Activated CD4-positive, CD25-positive, alpha-beta regulatory T cell treated with anti-CD3 and anti-CD28 coated beads, Interleukin-2, amount 50 U/mL, for 24 hours (primary cell): ENCODE measurements at regions not wholly inside any gene's neighbourhood (a gene's known extent, or its start where the extent isn't known, plus 50 kb on each side); places are given as distances from the start of the nearest gene placed in this dataset.
"Not testable (repeated sequence)": the region's sequence is repeated elsewhere in the genome, so short reads cannot be mapped to it uniquely, and the experiment has no call there.

Source experiments
- ATAC-seq, 2 donors: fragments of 150-1000 bp; cut with Tn5 transposase; one replicate each; pipeline ENCODE4 v1.10.0; 2021; ENCODE audit warnings: mild to moderate bottlenecking in 1 of 2, moderate library complexity in 1 of 2

DNA sequence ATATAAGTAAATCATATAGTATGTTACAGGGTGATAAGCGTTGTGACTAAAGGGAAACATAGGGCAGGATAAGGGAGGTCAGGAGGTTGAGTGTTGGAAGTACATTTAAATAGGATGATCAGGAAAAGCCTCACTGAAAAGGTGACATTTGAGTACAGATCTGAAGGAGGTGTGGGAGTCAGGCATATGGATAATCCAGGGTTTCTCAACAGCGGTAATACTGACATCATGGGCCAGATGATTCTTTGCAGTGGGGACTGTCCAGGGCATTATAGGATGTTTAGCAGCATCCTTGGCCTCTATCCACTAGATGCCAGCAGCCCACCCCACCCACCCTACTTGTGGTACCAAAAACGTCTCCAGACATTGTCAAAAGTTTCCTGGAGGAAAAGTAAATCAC, 292.6 kb upstream of the PREP start:
- no peak for ATAC-seq

DNA sequence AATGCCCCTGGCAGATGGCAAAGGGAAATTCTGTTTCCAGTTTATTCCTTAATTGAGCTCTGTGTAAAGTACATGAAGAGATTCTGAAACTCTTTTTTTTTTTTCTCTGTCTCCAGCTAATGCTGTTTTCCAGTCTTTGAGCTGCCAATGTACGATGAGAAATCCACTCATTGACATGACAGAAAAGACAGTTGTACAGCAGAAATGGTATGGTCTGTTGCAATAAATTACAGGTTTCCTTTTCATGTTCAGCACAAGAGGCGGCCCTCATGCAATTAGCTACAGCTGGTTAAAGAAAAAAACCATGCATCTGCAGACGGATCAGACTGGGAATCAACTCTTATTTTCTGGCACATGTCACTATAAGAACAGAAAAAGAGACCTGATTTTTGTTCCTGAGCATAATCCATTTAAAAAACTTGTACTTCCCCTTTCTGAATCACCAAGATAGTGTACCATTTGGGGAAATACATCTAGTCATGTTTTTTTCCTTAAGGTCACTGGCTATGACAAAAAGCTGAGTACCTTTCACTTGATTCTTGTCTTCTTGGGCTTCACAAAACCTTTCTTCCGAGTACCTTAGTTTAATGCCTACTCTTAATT, 289.8 kb upstream of the PREP start:
- no peak for ATAC-seq

DNA sequence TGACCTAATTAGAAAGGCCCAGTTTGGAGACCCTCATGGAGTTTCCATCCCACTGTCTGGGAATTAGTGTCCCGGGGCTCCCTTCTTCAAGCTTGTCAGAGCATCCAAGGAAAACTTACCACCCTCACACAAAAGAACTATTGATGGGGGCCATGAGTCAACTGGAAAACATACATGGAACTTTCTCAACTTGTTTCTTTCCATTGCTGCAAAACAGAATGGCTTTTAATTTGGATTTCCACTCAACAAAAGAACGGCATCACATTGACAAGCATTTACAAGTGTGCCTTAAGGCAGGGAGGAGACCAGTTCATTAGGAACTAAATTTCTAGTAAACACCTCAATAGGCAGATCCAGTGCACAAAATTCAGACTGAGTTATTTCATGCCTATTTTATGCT, 289.1 kb upstream of the PREP start:
- ATAC-seq, result no peak

DNA sequence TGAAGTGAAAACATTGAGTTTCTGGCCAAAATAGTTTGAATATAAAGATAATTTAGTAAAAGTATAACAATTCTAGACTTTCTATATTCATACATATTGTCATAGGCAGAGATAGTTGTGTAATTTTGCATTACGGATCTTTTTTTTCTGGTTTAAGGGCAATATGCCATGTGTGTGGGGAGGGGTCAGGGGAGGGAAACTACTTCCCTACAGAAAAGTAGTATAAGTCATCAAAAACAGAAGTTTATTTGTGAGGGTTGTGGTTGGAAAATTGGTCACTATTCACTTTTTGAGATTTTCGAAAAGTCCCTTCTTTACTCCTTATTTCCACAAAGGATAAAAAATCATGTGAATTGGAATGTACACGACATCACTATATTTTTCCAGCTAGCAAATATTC, 288.2 kb upstream of the PREP start:
- no peak for ATAC-seq

DNA sequence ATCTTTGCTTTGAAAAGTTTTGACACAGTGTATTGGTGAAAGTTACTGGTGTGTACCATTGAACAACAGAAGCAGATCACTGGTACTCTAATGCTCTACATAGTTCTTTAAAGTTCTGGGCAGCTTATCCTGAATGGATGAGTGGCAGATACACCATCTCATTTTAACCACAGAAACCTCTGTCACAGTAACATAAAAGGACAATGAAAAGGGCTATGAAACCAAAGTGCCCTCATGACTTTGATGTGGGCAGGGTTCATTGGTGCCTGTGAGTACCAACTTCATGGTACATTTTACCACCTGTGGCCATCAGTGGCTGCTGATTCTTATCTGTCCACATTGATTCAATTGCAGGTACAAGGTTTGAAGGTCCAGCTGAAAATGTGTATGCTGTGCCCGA, 285.7 kb upstream of the PREP start:
- ATAC-seq, result no peak

DNA sequence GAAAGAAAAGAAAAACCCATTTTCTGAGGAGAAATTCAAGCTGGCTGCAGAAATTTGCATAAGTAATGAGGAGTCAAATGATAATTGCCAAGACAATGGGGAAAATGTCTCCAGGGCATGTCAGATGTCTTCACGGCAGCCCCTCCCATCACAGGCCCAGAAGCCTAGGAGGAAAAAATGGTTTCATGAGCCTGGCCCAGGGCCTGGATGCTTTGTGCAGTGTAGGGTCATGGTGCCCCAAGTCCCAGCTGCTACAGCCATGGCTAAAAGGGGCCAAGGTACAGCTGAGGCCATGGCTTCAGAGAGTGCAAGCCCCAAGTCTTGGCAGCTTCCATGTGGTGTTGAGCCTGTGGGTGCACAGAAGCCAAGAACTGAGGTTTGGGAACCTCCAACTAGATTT, 283.9 kb upstream of the PREP start:
- not testable (repeated sequence) for ATAC-seq

DNA sequence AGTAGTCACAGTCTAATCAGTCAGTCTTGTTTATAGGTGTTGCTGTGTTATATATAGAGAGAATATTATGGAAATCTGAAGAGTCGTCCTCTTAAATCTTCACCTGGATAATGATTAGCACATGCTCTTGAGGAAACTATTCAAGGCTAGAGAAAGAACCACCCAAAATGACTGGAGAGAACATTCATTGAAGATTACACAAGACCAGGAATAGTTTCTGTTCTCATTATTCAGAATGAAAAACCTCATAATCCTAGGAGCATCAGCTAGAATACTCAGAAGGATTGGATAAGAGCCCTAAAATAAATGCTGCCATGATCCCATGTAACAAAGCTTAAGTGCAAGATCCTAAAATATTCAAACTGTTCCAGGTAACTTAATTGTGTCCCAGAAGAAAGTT, 278.2 kb upstream of the PREP start:
- no peak for ATAC-seq

DNA sequence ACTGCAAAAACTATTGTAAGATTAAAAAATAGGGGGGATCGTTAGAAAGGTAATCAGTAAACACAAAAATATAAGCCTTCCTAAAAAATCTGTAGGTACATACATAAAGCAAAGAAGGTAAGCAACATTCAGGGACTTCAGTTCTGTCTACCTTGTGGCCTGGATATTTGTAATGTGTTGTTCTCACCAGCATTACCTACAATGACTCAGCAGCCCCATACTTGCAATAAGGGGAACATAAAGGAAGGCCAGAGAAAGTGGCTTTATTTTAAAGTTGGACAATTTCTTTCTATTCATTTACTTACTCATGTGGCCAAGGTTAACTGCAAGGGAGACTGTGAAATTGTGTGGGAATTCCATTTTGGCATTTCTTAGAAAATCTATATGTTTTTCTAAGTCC, 277.2 kb upstream of the PREP start:
- ATAC-seq, result no peak

DNA sequence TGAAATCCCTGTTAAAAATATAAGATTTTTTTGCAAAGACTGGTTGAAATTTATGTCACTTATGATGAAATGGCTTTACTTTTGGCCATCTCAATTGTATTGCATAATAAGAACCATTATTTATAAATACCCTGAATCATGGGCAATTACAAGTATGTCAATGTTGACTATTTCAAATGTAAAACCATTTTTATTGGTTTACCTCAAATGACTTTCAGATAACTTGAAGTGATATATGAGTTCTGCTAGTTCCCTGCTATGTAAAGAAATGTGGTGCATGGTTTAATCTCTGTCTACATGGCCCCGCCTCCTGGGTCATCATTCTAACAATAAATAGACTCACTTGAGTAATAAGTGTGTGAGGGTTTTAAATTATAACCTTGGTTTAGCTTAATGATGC, 275.6 kb upstream of the PREP start:
- no peak for ATAC-seq

DNA sequence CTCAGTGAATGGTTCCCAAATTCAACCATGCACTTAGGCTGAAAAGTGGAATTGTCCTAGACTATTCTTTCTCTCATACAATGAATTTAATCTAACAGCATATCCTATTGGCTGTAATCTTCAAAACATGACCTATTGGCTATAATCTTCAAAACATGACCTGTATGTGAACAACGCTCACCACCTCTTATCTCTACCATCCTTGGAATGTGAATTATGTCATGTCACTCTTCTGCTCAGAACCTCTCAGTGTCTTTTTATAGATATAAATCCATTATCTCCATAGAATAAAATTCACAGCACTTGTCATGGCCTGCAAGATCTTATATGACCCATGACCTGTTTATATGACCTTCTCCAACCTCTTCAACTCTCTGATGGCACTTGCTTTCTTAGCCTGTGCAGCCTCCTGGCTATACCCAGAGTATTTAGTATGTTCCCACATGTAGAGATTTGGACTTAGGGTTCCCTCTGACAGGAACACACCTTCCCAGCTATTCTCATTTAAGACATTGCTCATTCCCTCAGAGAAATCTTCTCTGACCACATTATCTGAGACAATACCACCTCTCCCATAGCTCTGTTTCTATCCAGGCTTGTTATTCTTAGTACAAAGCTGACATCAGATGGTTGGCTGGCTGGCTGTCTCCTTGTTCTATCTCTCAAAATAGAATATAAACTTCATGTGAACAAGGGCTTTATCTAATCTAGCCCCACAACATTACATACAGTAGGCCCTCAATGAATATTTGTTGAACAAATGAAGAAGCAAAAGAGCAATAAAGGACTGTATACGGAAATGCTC, 275.0 kb upstream of the PREP start:
- no peak for ATAC-seq

DNA sequence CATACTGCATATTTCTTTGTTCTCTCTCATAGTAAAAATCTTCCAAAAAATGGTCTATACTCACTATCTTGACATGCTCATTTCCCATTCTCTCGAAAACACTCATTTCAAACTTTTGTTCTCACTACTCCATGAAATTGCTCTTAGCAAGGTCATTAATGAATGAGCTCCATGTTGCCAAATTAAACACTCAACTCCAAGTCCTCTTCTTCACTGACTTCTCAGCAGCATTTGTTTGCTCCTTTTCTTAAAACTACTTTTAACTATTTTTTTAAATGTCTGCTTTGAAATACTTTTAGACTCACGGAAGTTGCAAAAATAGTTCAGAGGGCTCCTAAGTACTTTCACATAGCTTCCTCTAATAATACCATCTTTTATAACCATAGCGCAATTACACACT, 274.0 kb upstream of the PREP start:
- ATAC-seq, result no peak

DNA sequence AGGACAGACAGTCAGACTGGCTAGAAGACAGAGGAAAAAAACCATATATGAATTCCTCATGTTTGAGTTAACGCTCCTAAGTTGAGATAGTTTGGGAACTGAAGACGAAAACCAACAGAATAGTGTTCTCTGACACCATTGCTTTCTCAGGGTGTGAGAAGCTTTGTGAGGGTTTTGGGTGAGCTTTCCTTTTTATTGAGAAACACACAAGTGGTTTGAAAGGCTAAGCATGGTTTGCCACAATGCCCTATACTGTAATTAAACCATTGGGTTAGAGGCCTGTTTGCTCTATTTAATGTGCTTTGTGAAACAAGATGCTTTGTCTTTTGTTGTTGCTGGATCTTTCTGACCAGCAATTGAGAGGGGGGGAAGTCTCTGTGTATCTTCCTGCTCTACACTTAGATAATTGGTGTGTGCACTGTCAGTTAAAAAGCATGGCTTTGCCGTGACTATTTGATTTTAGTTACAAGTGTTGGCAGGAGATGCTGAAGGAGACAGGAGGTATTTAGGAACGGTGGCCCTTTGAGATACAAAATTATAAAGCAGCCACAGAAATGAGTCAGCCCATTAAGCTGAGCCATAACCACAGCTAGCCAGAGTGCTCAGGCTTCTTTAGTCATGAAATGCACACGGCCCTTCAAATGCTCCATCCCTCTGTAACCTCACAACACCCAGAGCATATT, 273.0 kb upstream of the PREP start:
- peak; percentile 27 to 46 for ATAC-seq

DNA sequence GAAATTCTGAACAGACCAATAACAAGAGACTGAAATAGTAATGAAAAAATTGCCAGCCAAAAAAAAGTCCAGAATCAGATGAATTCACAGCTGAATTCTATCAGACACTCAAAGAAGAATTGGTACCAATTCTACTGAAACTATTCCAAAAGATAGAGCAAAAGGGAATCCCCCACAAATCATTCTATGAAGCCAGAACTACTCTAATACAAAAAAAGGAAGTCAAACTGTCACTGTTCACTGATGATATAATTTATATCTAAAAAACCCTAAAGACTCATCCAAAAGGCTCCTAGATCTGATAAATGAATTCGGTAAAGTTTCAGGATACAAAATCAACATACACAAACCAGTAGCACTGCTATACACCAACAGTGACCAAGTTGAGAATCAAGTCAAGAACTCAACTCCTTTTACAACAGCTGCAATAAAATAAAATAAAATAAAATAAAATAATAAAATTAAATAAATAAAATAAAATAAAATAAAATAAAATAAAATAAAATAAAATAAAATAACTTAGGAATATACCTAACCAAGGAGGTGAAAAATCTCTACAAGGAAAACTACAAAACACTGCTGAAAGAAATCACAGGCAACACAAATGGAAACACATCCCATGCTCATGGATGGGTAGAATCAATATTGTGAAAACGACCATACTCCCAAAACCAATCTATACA, 270.1 kb upstream of the PREP start:
- not testable (repeated sequence) for ATAC-seq

DNA sequence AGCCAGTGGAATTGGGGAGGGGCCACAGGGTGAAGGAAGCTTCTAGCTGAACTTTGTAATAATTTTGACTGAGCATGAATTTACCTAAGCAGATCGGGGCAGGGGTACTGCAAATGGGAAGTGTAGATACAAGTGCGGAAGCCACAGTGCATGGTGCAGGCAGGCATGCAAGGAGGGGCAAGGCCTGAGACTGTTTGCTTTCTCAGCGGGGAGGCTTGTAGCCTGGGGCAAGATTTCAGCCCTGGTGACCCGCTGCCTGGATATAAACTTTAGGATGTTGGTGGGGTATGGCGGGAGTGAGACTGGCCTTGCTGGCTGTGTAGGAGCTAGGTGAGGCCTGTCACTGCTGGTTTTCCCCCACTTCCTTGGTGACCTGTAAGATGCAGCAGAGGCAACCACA, 266.4 kb upstream of the PREP start:
- ATAC-seq, result no peak

DNA sequence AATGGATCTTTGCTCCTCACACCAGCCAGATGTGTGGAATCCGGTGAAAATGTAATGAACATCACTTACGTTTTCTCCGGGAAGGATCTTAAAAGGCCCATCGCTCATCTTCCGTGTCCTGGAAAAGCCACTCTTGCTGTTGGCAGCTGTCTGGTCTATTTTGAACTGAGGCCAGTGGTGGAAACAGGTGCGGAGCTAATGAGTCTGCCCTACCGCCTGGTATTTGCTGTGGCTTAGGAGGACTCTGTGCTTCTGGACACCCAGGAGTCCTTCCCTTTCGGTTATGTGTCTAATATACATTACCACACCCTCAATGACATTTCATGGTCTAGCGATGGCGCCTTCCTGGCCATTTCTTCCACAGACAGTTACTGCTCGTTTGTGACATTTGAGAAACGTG, 264.2 kb upstream of the PREP start:
- no peak for ATAC-seq

DNA sequence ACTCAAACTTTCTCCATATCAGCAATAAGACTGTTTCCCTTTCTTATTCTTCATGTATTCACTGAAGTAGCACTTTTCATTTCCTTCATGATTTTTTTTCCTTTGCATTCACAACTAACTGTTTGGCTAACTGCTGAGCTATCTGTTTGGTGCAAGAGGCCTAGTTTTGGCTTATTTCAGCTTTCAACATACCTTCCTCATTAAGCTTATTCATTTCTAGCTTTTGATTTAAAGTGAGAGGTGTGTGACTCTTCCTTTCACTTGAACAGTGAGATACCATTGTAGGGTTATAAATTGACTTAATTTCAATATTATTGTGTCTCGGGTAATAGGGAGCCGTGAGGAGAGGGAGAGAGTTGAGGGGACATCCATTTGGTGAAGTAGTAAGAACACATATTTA, 262.0 kb upstream of the PREP start:
- ATAC-seq, result peak in 1 of 2 donors; percentile 13

DNA sequence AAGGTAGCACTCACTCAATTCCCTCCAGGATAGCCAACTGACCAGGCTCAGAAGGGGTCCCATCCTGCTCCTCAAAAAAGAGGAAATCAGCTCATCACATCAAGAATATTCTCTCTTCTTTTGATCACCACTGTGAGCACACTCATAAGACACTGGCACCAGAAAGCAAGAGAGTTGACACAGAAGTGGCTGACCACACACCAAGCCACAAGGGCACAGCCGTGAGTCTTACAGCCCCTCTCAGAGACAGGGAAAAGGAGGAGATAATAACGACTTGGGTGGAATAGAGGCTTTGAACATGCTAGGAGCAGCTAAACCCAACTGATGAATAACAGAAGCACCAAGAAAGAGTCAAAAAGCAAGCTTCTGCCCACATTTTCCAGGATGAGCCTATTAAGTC, 249.1 kb upstream of the PREP start:
- peak in 1 of 2 donors; percentile 36 for ATAC-seq

DNA sequence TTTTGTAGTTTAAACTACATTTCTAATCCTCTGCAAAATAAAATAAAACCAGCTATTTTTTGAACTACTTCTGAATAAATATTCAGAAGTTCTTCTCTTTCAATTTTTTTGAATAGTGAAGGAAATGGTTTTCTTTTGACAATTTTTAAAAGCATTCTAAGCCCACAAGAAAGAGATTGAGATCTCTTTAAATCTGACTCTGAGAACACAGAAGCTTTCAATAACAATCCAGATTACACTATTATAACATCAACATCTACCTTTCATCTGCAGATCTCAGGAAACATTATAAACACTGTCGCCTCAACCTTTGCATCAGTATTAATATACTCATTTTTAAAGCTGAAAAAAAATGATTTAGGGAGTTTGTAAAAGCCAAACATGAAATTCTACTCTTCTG, 247.5 kb upstream of the PREP start:
- ATAC-seq, result no peak

DNA sequence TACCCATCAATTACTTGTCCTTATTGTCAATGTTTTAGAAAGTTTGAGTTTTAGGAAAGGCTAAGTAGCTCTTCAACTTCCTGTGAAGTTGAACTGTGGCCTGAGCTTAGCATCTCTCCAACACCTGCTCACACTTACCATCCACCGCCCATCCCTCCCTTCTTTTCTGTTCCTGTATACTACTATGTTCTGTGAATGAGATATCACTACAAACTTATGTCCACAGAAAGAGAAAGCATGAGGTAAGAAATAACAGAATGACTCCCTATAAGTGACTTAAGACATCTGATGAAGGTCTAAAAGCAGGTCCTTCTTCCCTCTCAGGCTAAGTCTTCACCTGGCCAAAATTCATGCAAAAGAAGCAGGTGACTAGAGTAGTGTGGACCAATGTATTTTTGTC, 246.3 kb upstream of the PREP start:
- no peak for ATAC-seq

DNA sequence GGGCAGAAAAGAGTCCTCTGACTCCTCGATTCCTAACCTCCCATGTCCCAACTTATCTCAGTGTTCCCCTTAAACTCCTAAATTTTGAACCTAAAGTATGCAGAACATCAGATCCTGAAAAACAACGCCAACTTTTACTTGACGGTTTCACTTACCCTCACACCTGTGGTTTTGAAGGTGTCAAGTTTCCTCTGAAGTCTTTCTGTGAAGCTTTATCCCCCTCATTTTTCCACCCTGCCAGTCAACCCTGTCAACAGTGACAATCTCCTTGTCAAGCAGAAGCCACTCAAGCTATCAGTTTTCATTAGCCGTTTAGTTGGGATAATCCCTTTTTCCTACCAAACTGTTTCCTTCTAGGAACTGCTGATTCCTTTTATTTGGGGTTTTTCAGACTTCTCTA, 245.4 kb upstream of the PREP start:
- ATAC-seq, result no peak

DNA sequence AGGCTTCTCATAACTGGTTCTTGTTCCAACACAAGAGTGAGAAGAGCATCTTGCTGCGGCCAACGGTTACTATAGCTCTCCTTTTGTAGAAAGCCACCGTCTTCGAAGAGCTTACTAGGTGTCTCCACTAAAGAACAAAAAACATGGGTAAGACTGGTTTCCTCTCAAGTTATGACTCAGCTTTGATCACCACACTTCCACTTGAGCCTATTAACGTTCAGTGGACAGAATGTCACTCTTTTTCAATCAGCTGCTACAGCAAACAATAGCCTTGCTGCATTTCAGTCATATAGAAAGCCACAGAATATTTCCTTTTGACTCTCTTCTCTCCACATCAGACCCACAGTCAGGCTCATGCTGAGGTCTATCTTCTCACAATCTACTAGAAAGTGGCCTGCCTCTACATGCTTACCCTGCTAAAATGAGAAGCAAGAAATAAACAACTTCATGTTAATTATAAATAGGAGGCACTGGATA, 243.5 kb upstream of the PREP start:
- peak; percentile 92 to 93 for ATAC-seq

DNA sequence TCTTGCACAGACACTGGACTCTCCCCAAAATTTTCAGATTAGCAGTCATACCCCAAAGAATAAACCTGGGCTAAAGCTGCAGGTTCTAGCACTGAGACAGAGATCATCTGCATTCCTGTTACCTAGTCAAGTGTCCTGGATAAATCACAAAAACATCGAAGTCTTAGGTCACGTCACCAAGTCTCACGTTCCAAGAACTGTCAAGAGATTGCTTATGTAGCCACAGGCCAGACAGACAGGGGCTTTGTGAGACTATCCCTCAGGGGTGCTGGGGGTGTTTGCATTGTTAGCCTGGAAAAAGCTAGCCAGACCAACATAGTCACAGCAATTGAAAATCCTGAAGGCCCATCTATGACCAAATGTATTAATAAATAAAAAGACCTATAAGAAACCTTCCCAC, 243.1 kb upstream of the PREP start:
- peak in 1 of 2 donors; percentile 1 for ATAC-seq

DNA sequence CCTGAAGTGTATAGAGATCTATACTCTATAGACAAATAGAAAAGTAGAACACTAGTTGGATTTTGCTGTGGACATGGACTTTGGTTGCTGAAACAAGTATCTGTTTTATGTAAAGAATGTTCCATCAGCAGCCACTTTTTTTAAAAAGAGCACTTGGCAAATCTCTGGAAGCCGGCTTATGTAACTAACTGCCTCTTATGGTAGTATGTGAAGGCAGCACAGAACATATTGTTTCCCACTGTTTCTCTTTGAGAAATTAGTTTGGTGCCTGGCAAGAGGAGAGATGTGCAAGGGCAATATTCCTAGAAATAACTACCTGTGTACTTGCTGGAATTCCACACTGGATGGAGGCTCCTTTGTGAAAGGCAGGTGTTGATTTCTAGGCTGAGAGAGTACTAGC, 242.3 kb upstream of the PREP start:
- no peak for ATAC-seq
